ENCODE measurements at regions not wholly inside any gene's neighbourhood (a gene's known extent, or its start where the extent isn't known, plus 50 kb on each side); places are given as distances from the start of the nearest gene placed in this dataset.

- peak; percentile 53 for DNase-seq
- Histone ChIP-seq H3K4me1 (ENCODE audit: control insufficient read depth, insufficient read depth, low read length) (peaks cover 6% of the 10 kb centered on the region), H3K27me3 (ENCODE audit: control insufficient read depth, insufficient read depth, low read length, poor library complexity, severe bottlenecking) (no peaks in the 10 kb centered on the region), H3K9ac (ENCODE audit: extremely low read depth, low read length, poor library complexity, severe bottlenecking) (no peak overlapping the region), H3K4me3 (ENCODE audit: low read length) (no peak overlapping the region), H3K27ac (ENCODE audit: low read depth, low read length) (no peak overlapping the region), H3K9me3 (ENCODE audit: control insufficient read depth, low read length) (no peaks in the 10 kb centered on the region), H3K36me3 (ENCODE audit: control insufficient read depth, insufficient read depth, low read length) (no peaks in the 10 kb centered on the region)
- H3K36me3 Mint-ChIP-seq (ENCODE audit: low read depth): no peaks in the 10 kb centered on the region
- H3K4me1 Mint-ChIP-seq: peaks cover 23% of the 10 kb centered on the region
- 87 to 93% methylated on average over 7 to 9 of the region's 9 CpGs for WGBS, 2 experiments (ENCODE audit: insufficient coverage in 1 of 2, insufficient read length in 1 of 2)
- TF ChIP-seq, protein P1, sequence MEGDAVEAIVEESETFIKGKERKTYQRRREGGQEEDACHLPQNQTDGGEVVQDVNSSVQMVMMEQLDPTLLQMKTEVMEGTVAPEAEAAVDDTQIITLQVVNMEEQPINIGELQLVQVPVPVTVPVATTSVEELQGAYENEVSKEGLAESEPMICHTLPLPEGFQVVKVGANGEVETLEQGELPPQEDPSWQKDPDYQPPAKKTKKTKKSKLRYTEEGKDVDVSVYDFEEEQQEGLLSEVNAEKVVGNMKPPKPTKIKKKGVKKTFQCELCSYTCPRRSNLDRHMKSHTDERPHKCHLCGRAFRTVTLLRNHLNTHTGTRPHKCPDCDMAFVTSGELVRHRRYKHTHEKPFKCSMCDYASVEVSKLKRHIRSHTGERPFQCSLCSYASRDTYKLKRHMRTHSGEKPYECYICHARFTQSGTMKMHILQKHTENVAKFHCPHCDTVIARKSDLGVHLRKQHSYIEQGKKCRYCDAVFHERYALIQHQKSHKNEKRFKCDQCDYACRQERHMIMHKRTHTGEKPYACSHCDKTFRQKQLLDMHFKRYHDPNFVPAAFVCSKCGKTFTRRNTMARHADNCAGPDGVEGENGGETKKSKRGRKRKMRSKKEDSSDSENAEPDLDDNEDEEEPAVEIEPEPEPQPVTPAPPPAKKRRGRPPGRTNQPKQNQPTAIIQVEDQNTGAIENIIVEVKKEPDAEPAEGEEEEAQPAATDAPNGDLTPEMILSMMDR (conservative IDR thresholded peaks at IDR 0.05): peak; percentile 40
- peaks cover 4% of the 10 kb centered on the region for H3K27me3 Mint-ChIP-seq (ENCODE audit: insufficient read depth)
- no peak overlapping the region for H3K4me3 Mint-ChIP-seq
- H3K27ac Mint-ChIP-seq: no peak overlapping the region
- H3K9me3 Mint-ChIP-seq: no peaks in the 10 kb centered on the region
Observed at GRCh38 chr2:223219872-223220657, 168.1 kb downstream of the KCNE4 start.

DNA sequence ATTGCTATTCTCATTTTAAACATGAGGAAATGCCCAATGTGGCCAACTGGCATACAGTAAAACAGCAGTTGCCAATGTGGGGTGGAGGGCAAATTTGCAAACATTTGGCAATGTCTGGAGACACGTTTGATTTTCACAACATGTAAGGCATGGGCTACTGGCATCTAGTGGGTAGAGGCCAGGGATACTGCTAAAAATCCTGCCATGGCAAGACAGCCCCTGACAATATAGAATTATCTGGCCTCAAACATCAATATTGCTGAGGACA lies 168.6 kb downstream of the KCNE4 start:
- Mint-ChIP-seq H3K36me3 (ENCODE audit: low read depth) (no peaks in the 10 kb centered on the region), H3K4me1 (peaks cover 20% of the 10 kb centered on the region), H3K27ac (no peak overlapping the region), H3K27me3 (ENCODE audit: insufficient read depth) (peaks cover 4% of the 10 kb centered on the region), H3K9me3 (no peaks in the 10 kb centered on the region), H3K4me3 (no peak overlapping the region)
- Histone ChIP-seq H3K4me3 (ENCODE audit: low read length) (no peak overlapping the region), H3K9ac (ENCODE audit: extremely low read depth, low read length, poor library complexity, severe bottlenecking) (no peak overlapping the region), H3K9me3 (ENCODE audit: control insufficient read depth, low read length) (no peaks in the 10 kb centered on the region), H3K36me3 (ENCODE audit: control insufficient read depth, insufficient read depth, low read length) (no peaks in the 10 kb centered on the region), H3K27ac (ENCODE audit: low read depth, low read length) (no peak overlapping the region), H3K4me1 (ENCODE audit: control insufficient read depth, insufficient read depth, low read length) (peaks cover 6% of the 10 kb centered on the region), H3K27me3 (ENCODE audit: control insufficient read depth, insufficient read depth, low read length, poor library complexity, severe bottlenecking) (no peaks in the 10 kb centered on the region)
- 58 to 90% methylated on average over 1 of the region's 1 CpG for WGBS, 2 experiments (ENCODE audit: insufficient coverage in 1 of 2, insufficient read length in 1 of 2)
- TF ChIP-seq, protein P1 (conservative IDR thresholded peaks at IDR 0.05): no peak
- DNase-seq: no peak

GRCh38 chr2:223221139-223221835 lies 169.3 kb downstream of the KCNE4 start:
- peak; percentile 49 for DNase-seq
- Histone ChIP-seq H3K9ac (ENCODE audit: extremely low read depth, low read length, poor library complexity, severe bottlenecking) (no peak overlapping the region), H3K36me3 (ENCODE audit: control insufficient read depth, insufficient read depth, low read length) (no peaks in the 10 kb centered on the region), H3K27ac (ENCODE audit: low read depth, low read length) (no peak overlapping the region), H3K4me1 (ENCODE audit: control insufficient read depth, insufficient read depth, low read length) (peaks cover 6% of the 10 kb centered on the region), H3K27me3 (ENCODE audit: control insufficient read depth, insufficient read depth, low read length, poor library complexity, severe bottlenecking) (no peaks in the 10 kb centered on the region), H3K9me3 (ENCODE audit: control insufficient read depth, low read length) (no peaks in the 10 kb centered on the region), H3K4me3 (ENCODE audit: low read length) (no peak overlapping the region)
- Mint-ChIP-seq H3K27ac (peak overlapping the region; percentile 67), H3K9me3 (no peaks in the 10 kb centered on the region), H3K4me3 (no peak overlapping the region), H3K27me3 (ENCODE audit: insufficient read depth) (peaks cover 4% of the 10 kb centered on the region), H3K4me1 (peaks cover 20% of the 10 kb centered on the region), H3K36me3 (ENCODE audit: low read depth) (no peaks in the 10 kb centered on the region)
- 84 to 95% methylated on average over 4 of the region's 4 CpGs for WGBS, 2 experiments (ENCODE audit: insufficient coverage in 1 of 2, insufficient read length in 1 of 2)
- TF ChIP-seq, protein P1 (conservative IDR thresholded peaks at IDR 0.05): no peak
